ENCODE measurements at regions not wholly inside any gene's neighbourhood (a gene's known extent, or its start where the extent isn't known, plus 50 kb on each side); places are given as distances from the start of the nearest gene placed in this dataset.

- no peak for DNase-seq (ENCODE audit: low spot score)
These were observed 154.0 kb upstream of the SYT13 start for GRCh38 chr11:45440111-45440510.

- DNase-seq (ENCODE audit: low spot score), result no peak
These were observed 150.8 kb upstream of the SYT13 start for GRCh38 chr11:45436966-45437365.

- no peak for DNase-seq (ENCODE audit: low spot score)
These were observed 150.0 kb upstream of the SYT13 start for GRCh38 chr11:45436118-45436517.

- no peak for DNase-seq (ENCODE audit: low spot score)
These were observed 149.6 kb upstream of the SYT13 start for GRCh38 chr11:45435706-45436105.

- DNase-seq (ENCODE audit: low spot score), result no peak
These were observed 146.8 kb upstream of the SYT13 start for GRCh38 chr11:45432910-45433309.

- no peak for DNase-seq (ENCODE audit: low spot score)
These were observed 146.0 kb upstream of the SYT13 start for GRCh38 chr11:45432100-45432499.

GRCh38 chr11:45431046-45432018 lies 145.2 kb upstream of the SYT13 start:
- no peak for DNase-seq (ENCODE audit: low spot score)

GRCh38 chr11:45430361-45430760 lies 144.2 kb upstream of the SYT13 start:
- no peak for DNase-seq (ENCODE audit: low spot score)

- no peak for DNase-seq (ENCODE audit: low spot score)
These were observed 143.6 kb upstream of the SYT13 start for GRCh38 chr11:45429719-45430118.

GRCh38 chr11:45428541-45429230 lies 142.5 kb upstream of the SYT13 start:
- DNase-seq (ENCODE audit: low spot score), result no peak

GRCh38 chr11:45428116-45428515 lies 142.0 kb upstream of the SYT13 start:
- DNase-seq (ENCODE audit: low spot score), result no peak

GRCh38 chr11:45424411-45425180 lies 138.5 kb upstream of the SYT13 start:
- DNase-seq (ENCODE audit: low spot score), result no peak

- no peak for DNase-seq (ENCODE audit: low spot score)
These were observed 137.5 kb upstream of the SYT13 start for GRCh38 chr11:45423475-45424120.

- DNase-seq (ENCODE audit: low spot score), result no peak
These were observed 136.9 kb upstream of the SYT13 start for GRCh38 chr11:45423036-45423435.

- no peak for DNase-seq (ENCODE audit: low spot score)
These were observed 127.9 kb upstream of the SYT13 start for GRCh38 chr11:45414088-45414487.

- DNase-seq (ENCODE audit: low spot score), result no peak
These were observed 127.2 kb upstream of the SYT13 start for GRCh38 chr11:45413156-45413858.

- no peak for DNase-seq (ENCODE audit: low spot score)
These were observed 126.4 kb upstream of the SYT13 start for GRCh38 chr11:45412521-45412920.

GRCh38 chr11:45412051-45412471 lies 125.9 kb upstream of the SYT13 start:
- no peak for DNase-seq (ENCODE audit: low spot score)

GRCh38 chr11:45411228-45411946 lies 125.2 kb upstream of the SYT13 start:
- peak; percentile 43 for DNase-seq (ENCODE audit: low spot score)

- DNase-seq (ENCODE audit: low spot score), result no peak
These were observed 124.5 kb upstream of the SYT13 start for GRCh38 chr11:45410391-45411227.

Measured in AG08395 (cell line).